ENCODE measurements at regions not wholly inside any gene's neighbourhood (a gene's known extent, or its start where the extent isn't known, plus 50 kb on each side); places are given as distances from the start of the nearest gene placed in this dataset.
"Not testable (repeated sequence)": the region's sequence is repeated elsewhere in the genome, so short reads cannot be mapped to it uniquely, and the experiment has no call there.

- DNase-seq: no peak
- H3K9me3 ChIP-seq: no peaks in the 10 kb centered on the region
- TF ChIP-seq CTCF (IDR thresholded peaks at IDR 0.05) (no peak), POLR2A (IDR thresholded peaks at IDR 0.05) (no peak)
- intact Hi-C loops (cut with DNase I; ENCODE audit: low total_unique reads): no loop called here
- H3K4me3 ChIP-seq: no peak overlapping the region
- peaks cover 8% of the 10 kb centered on the region for H3K4me1 ChIP-seq
- no peaks in the 10 kb centered on the region for H3K36me3 ChIP-seq (ENCODE audit: low read depth, missing control alignments)
- no peak overlapping the region for H3K27ac ChIP-seq
- no peaks in the 10 kb centered on the region for H3K27me3 ChIP-seq
- WGBS, 2 donors: 80 to 88% methylated on average over 4 of the region's 4 CpGs
Observed at GRCh38 chr3:15933439-15934139, 135.8 kb upstream of the ANKRD28 start.

GRCh38 chr3:15934389-15935195 is 136.8 kb upstream of the ANKRD28 start:
- H3K9me3 ChIP-seq: no peaks in the 10 kb centered on the region
- H3K36me3 ChIP-seq (ENCODE audit: low read depth, missing control alignments): no peaks in the 10 kb centered on the region
- no peak for TF ChIP-seq POLR2A (IDR thresholded peaks at IDR 0.05)
- TF ChIP-seq CTCF (IDR thresholded peaks at IDR 0.05): no peak
- no peak overlapping the region for H3K4me3 ChIP-seq
- intact Hi-C loops (cut with DNase I; ENCODE audit: low total_unique reads): no loop called here
- H3K4me1 ChIP-seq: peaks cover 8% of the 10 kb centered on the region
- no peaks in the 10 kb centered on the region for H3K27me3 ChIP-seq
- DNase-seq: peak; percentile 19
- WGBS, 2 donors: 45 to 66% methylated on average over 6 of the region's 6 CpGs
- peak overlapping the region; percentile 25 to 42 for H3K27ac ChIP-seq

GRCh38 chr3:15936312-15936711 is 138.5 kb upstream of the ANKRD28 start:
- H3K36me3 ChIP-seq (ENCODE audit: low read depth, missing control alignments): no peaks in the 10 kb centered on the region
- no peaks in the 10 kb centered on the region for H3K27me3 ChIP-seq
- H3K9me3 ChIP-seq: no peaks in the 10 kb centered on the region
- 33 to 35% methylated on average over 5 of the region's 5 CpGs for WGBS, 2 donors
- H3K27ac ChIP-seq: no peak overlapping the region
- no peak overlapping the region for H3K4me3 ChIP-seq
- intact Hi-C loops (cut with DNase I; ENCODE audit: low total_unique reads): no loop called here
- no peak for TF ChIP-seq CTCF (IDR thresholded peaks at IDR 0.05)
- TF ChIP-seq POLR2A (IDR thresholded peaks at IDR 0.05): no peak
- DNase-seq: no peak
- peaks cover 8% of the 10 kb centered on the region for H3K4me1 ChIP-seq

- Histone ChIP-seq H3K27me3 (no peaks in the 10 kb centered on the region), H3K4me3 (no peak overlapping the region), H3K4me1 (no peaks in the 10 kb centered on the region), H3K9me3 (no peaks in the 10 kb centered on the region), H3K27ac (no peak overlapping the region), H3K36me3 (ENCODE audit: low read depth, missing control alignments) (no peaks in the 10 kb centered on the region)
- 100% methylated on average over 1 of the region's 1 CpG for WGBS, 2 donors
- intact Hi-C loops (cut with DNase I; ENCODE audit: low total_unique reads): no loop called here
- TF ChIP-seq CTCF (IDR thresholded peaks at IDR 0.05) (no peak), POLR2A (IDR thresholded peaks at IDR 0.05) (no peak)
- DNase-seq: no peak
Observed at GRCh38 chr3:15940641-15941040, 142.9 kb upstream of the ANKRD28 start.

GRCh38 chr3:15941457-15941856 is 143.7 kb upstream of the ANKRD28 start:
- intact Hi-C loops (cut with DNase I; ENCODE audit: low total_unique reads); H3K9me3 ChIP-seq: not testable (repeated sequence)

More at GRCh38 chr3:15941457-15941856, 143.7 kb upstream of the ANKRD28 start:
- not testable (repeated sequence) for H3K27ac ChIP-seq; H3K36me3 ChIP-seq (ENCODE audit: low read depth, missing control alignments); DNase-seq; H3K27me3 ChIP-seq; H3K4me1 ChIP-seq; H3K4me3 ChIP-seq
- 81 to 96% methylated on average over 2 of the region's 2 CpGs for WGBS, 2 donors
